Activated naive CD8-positive, alpha-beta T cell treated with anti-CD3 and anti-CD28 coated beads, Interleukin-2, amount 50 U/mL, for 16 hours (primary cell): ENCODE measurements at regions not wholly inside any gene's neighbourhood (a gene's known extent, or its start where the extent isn't known, plus 50 kb on each side); places are given as distances from the start of the nearest gene placed in this dataset.

Source experiments
- DNase-seq: peaks from one replicate; pipeline ENCODE4 v3.0.0-alpha.2; 2020; ENCODE audit warnings: low read depth, low spot score

GRCh38 chr10:8969853-8970252 is 915.4 kb downstream of the GATA3 start:
- DNase-seq = no peak

GRCh38 chr10:8975535-8975934 is 921.0 kb downstream of the GATA3 start:
- DNase-seq = no peak

GRCh38 chr10:8978100-8978499 is 923.6 kb downstream of the GATA3 start:
- no peak for DNase-seq

- DNase-seq = no peak
Measured at GRCh38 chr10:8979976-8980375, 925.5 kb downstream of the GATA3 start.

- DNase-seq = no peak
Measured at GRCh38 chr10:8981277-8981676, 926.8 kb downstream of the GATA3 start.

- no peak for DNase-seq
Measured at GRCh38 chr10:8985651-8986050, 931.2 kb downstream of the GATA3 start.

- no peak for DNase-seq
Measured at GRCh38 chr10:8986975-8987374, 932.5 kb downstream of the GATA3 start.

- DNase-seq = no peak
Measured at GRCh38 chr10:8987712-8988111, 933.2 kb downstream of the GATA3 start.

GRCh38 chr10:8990280-8990987 is 935.9 kb downstream of the GATA3 start:
- DNase-seq = no peak

- DNase-seq = no peak
Measured at GRCh38 chr10:8992009-8992408, 937.5 kb downstream of the GATA3 start.

- DNase-seq = no peak
Measured at GRCh38 chr10:8993864-8994263, 939.4 kb downstream of the GATA3 start.

- DNase-seq = no peak
Measured at GRCh38 chr10:8998751-8999150, 944.3 kb downstream of the GATA3 start.

- DNase-seq = no peak
Measured at GRCh38 chr10:9003122-9003521, 948.6 kb downstream of the GATA3 start.

GRCh38 chr10:9004736-9005135 is 950.2 kb downstream of the GATA3 start:
- DNase-seq = no peak

- DNase-seq = no peak
Measured at GRCh38 chr10:9009505-9009904, 955.0 kb downstream of the GATA3 start.

GRCh38 chr10:9010093-9010492 is 955.6 kb downstream of the GATA3 start:
- no peak for DNase-seq

- no peak for DNase-seq
Measured at GRCh38 chr10:9010931-9011670, 956.6 kb downstream of the GATA3 start.

GRCh38 chr10:9012312-9012711 is 957.8 kb downstream of the GATA3 start:
- no peak for DNase-seq

- no peak for DNase-seq
Measured at GRCh38 chr10:9015005-9015404, 960.5 kb downstream of the GATA3 start.

- DNase-seq = no peak
Measured at GRCh38 chr10:9015447-9015846, 961.0 kb downstream of the GATA3 start.

- DNase-seq = no peak
Measured at GRCh38 chr10:9016930-9017329, 962.4 kb downstream of the GATA3 start.

- no peak for DNase-seq
Measured at GRCh38 chr10:9018195-9019173, 964.0 kb downstream of the GATA3 start.
